B cell (primary cell): ENCODE measurements at regions not wholly inside any gene's neighbourhood (a gene's known extent, or its start where the extent isn't known, plus 50 kb on each side); places are given as distances from the start of the nearest gene placed in this dataset.

ENCODE experiments used
- CTCF ChIP-seq: fragments of 200-600 bp; IDR thresholded peaks from one replicate; pipeline ENCODE4 v1.8.0; 2022; ENCODE audit warnings: antibody characterized with exemption, mild to moderate bottlenecking
- EZH2 ChIP-seq: IDR thresholded peaks from 2 replicates; pipeline ENCODE4 v1.6.1; 2012; ENCODE audit warnings: borderline replicate concordance, low read depth, mild to moderate bottlenecking, moderate library complexity, low read length; ENCODE audit not compliant: insufficient read depth, poor library complexity, severe bottlenecking

- no peak for TF ChIP-seq EZH2
- TF ChIP-seq CTCF: no peak
Measured at GRCh38 chr4:137601934-137602333, 69.6 kb upstream of the PCDH18 start.
